ENCODE measurements at regions not wholly inside any gene's neighbourhood (a gene's known extent, or its start where the extent isn't known, plus 50 kb on each side); places are given as distances from the start of the nearest gene placed in this dataset.
"Not testable (repeated sequence)": the region's sequence is repeated elsewhere in the genome, so short reads cannot be mapped to it uniquely, and the experiment has no call there.

DNA sequence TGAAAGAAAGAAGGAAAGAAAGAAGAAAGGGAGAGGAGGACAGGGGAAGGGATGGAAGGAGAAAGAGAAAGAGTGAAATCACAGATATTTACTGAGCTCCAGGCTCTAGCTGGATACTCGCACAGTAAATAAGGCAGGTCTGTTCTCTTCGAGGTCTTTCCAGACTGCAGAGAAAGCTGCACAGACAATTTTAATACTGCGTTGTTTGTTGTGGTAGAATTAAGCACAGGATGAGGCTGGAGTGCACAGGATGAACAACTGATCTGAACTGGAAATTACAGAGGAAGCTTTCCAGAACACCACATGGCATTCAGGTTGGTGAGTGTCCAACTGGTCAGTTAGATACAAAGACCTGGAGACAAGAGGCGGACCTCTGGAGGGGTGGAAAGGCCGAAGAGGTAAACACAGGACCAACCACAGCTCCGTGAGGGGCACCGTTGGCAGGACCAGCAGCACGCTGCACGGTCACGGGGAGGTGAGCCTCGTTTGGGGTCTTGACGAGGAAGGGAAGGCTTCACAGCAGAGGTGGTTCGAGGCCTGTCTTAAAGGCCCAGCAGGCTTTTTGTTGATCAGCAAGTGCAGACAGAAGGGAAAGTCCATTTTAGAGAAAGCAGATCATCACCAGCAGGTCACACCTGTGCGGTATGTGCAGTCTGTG, 121.7 kb downstream of the ATP6V0E2 start:
- not testable (repeated sequence) for DNase-seq (ENCODE audit: low spot score)

DNA sequence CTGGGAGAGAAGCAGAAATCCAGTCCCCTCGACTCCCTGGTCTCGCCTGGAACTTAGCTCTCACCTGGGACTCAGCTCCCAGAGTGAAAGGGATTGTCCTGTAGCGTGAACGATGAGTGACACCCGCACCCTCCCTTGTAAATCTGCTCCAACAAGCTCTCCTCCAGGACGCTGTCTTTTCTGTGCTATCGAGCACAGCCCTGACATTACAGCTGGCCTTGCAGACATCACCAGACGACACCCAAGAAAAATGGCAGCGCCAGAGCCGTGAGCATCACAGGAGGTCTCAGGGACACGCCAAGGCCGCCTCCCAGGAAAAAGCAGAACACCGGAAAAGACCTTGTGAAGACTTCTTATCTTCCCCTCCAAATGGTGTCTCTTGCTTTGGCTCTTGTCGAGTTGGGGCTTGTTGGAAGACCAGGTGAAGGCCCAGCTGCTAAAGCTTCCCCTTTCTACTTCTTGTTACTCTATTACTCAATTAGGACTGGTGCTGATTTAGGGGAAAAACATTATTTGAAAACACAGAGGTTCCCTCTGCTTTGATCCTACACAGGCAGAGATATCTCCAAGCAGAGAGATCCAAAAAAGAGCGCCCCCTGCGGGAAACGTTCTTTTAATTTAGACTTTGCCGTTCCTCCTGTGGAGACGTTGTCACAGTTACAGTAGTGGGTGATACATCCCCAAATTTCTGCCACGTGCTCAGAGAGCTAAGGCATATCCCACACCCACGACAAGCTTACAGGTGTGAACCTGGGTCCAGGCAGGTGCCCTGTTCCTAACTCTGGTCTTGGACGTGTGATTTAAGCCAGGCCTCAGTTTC, 127.2 kb downstream of the ATP6V0E2 start:
- not testable (repeated sequence) for DNase-seq (ENCODE audit: low spot score)

DNA sequence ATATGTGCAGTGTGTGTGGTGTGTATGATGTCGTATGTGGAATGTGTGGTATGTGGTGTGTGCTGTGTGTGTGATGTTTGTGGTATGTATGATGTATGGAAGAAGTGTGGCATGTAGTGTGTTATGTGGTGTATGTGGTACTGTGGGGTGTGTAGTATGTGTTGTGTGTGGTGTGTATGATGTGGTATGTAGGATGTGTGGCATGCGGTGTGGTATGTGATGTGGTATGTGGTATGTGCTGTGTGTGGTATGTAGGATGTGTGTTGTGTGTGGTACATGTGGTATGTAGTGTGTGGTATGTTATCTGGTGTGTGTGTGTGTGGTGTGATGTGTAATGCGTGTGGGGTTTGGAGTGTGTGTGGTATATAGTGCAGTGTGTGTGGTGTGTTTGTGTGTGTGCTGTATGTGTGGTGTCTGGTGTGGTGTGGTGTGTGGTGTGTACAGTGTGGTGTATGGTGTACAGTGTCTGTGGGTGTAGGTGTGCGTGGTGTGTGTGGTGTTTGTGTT, 129.6 kb downstream of the ATP6V0E2 start:
- no peak for DNase-seq (ENCODE audit: low spot score)

DNA sequence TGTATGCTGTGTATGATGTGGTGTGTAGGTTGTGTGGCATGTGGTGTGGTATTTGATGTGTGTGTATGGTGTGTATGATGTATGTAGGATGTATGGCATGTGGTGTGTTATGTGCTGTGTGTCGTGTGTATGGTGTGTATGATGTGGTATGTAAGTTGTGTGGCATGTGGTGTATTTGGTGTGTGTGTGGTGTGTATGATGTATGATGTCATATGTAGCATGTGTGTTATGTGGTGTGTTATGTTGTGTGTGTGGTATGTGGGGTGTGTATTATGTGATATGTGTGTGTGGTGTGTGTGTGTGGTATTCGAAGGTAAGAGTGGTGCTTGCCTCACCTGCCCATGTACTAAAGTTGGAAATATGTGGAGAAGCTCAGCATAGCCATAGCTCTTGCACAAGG, 130.2 kb downstream of the ATP6V0E2 start:
- not testable (repeated sequence) for DNase-seq (ENCODE audit: low spot score)

DNA sequence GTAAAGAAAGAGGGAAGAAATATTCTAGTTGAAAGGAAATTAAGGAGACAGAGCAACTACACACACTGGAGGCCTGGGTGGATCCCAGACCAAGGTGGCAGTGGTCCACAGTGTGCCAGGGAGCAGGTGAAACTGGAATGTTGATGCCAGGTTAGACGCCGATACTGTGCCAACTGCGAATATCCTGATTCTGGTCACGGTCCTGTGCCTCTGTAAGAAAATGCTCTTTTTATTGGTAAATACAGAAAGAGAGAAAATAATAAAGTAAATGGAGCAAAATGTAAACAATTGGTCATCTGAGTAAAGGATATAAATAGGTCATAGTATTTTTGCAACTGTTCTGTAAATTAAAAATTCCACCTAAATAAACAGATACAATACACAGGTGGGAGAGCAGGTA, 131.1 kb downstream of the ATP6V0E2 start:
- not testable (repeated sequence) for DNase-seq (ENCODE audit: low spot score)

DNA sequence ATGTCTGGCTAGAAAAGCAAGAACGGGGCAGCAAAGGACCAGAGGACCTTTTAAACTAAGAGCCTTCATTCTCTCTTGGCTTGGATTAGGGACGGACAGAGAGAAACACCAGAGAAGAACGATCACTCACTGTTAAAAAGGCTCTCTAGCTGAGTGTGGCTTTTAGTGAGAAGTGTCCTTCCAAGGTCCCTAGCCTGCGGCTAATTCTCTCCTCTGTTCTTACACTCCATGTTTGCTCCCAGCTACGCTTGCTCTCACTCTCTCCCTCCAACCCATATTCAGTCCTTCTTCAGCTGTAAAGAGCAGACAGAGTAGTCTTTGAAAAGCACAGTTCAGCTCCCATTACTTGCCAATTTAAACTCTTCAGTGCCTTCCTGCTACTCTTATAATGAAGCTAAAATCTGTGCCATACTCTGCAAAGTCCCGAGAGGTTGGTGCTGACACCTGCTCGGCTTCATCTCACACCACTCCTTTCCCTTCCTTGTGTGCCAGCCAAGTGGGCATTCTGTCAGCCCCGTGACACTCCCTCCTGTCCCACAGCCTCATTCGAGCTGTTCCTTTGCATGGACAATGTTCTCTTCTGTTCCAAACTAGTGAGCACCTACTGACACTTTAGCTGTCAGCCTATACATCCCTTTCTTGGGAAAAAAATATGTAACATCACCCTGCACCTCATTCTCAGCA, 136.0 kb downstream of the ATP6V0E2 start:
- DNase-seq (ENCODE audit: low spot score), result not testable (repeated sequence)

DNA sequence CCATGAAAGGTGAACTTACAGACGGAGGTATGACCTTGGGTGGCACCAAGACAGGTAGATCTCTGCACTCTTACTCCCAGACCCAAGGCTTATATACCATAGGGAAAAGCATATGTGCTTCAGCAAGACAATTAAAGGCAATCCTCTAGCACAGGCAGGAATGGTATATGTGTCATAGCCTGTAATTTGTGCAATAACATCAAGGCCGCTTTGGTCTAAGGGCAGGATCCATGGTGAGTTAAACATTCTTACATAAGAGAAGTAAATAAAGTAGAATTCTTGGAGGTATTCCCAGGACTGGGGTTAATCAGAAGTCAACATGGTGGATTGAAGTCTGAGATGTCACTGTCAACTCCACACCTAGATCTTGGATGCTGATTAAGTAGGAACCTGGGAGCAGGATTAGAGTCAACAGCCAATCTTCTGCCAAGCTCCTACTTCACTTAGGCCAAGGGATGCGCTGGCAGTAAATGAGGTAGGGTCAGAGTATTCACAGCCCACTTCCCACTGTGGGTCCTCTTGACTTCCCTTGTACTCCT, 143.0 kb downstream of the ATP6V0E2 start:
- DNase-seq (ENCODE audit: low spot score), result not testable (repeated sequence)

DNA sequence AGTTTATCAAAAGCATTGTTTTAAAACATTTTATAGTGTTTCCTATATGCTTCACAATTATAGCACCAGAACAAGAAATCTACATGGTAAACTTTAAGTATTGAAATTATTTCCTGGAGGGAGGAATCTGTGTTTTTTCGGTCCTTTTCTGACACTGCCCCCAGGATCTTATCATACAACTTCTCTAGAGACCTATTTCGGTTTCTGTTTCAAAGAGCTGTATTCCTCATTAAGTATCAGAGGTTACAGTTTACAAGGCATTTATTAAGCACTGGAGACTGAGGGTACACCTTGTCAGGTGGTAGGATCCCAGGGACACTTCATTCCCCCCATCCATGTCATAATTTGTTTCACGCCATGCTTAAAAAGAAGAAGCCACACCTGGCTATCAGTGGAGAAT, 146.4 kb downstream of the ATP6V0E2 start:
- not testable (repeated sequence) for DNase-seq (ENCODE audit: low spot score)

DNA sequence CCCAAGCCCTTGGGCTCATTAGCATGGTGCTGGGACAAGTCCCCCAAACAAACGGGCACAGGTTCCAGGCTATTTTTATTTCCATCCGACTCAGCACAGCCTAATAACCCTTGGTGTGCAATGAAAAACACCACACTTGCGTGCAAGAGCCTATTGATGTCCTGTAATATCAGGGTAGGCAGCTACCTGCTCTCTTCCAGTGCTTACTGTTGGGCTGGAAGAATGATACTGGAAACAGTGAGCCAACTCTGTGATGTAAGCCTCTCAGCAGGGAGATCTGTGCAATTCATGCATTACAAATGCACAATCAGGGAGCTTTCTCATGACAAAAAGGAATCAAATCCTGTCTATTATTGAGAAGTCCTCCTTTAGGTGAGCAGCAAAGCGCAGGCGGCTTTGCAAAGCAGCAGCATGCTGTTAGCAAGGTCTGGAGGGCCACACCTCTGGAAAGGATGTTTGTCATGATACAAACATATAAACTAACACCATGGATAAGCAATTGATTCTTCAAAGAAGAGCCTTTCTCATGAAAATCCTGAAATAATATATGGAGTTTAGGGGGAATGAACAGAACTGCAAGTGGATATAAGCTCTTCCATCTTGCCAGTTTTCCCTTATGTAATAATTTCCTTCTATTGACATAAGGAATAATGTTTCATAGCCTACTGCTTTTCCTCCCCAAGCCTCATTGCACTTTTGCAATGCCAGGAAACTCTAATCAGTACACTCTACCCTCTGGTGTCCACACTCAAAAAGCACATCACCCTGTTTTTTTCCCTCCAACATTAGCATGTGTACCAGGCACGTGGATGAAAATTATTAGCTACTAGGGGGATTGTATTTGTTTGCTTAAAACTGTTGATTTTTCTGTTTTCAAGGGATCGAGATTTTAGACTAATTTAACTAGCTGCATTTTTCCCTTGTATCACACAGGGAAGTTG, 151.1 kb downstream of the ATP6V0E2 start:
- not testable (repeated sequence) for DNase-seq (ENCODE audit: low spot score)

DNA sequence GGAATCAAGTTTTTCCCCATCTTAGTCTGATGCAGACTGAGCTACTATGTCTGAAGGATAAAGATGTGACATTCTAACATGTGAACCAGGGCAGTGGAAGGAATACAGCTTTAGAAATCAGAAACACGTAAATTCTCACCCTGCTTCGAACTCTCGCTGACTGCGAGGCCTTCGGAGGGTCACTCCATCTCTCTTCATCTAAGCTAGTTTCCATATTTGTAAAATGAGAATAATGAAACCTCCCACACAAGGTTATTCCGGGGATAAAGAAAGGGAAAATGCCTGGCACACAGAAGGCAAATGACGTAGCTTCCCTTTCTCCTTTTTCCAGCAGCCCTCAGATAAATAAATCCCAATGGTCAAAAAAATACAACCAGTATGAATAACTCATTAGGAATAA, 152.0 kb downstream of the ATP6V0E2 start:
- DNase-seq (ENCODE audit: low spot score), result not testable (repeated sequence)

DNA sequence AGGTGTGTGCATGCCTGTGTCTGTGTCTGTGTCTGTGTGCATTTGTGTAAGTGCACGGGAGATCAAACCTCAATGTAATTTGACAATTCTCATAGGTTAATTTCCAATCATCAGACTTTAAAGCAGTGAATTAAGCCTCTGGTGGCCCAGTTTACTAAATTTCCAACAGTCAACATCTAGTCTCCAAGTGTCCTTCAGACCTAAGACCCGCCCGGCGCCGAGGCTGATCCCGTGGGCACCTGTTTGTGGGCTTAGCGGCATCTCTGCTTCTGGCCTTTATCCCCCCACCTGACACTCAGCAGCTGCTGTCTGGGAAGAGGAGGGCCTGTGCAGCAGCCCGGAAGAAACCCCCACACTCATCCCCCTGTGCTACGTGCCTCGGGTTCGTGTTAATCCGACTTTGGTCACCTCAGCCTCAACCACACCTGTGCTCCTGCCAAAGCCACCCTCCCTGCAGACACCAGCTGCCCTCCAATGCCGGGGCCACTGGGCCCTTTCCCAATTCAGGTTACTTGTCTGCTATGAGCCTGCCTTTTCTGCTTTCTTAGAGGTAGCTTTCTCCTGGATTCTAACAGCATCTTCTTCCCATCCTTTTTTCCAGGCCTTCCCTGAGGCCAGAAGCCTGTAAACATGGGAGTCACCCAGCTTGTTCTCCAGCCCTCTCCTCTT, 154.7 kb downstream of the ATP6V0E2 start:
- not testable (repeated sequence) for DNase-seq (ENCODE audit: low spot score)

DNA sequence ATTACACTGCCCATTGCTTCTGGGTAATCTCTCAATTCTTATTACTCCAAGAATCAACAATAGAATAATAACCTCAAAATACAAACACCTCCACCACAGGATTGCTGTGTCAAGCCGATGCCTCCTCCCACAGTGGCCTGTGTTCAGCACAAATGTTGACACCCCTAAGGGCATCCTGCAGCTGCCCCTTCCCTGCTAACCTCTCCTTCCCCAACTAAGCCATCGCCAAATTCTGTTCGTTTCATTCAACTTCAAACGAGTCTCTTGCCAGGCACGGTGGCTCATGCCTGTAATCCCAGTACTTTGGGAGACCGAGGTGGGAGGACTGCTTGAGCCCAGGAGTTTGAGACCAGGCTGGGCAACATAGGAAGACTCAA, 155.2 kb downstream of the ATP6V0E2 start:
- not testable (repeated sequence) for DNase-seq (ENCODE audit: low spot score)

DNA sequence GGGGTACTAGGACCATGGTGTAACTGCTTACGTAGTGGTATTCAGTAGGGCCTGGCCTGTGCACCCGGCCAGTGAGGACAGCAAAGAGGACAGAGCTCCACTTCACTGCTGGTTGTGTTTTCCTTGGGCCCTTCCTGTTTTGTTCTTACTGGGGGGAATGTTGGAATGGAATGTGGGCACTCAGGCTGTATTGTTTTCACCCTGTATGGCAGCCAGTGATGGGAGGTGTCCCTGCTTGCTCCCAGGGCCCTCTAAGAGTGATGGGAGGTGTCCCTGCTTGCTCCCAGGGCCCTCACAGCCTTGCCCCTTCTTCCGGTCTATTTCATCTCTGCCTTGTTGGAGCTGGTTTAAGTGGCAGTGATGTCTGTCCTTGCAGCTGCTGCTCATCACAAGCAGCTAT, 158.0 kb downstream of the ATP6V0E2 start:
- DNase-seq (ENCODE audit: low spot score), result not testable (repeated sequence)

DNA sequence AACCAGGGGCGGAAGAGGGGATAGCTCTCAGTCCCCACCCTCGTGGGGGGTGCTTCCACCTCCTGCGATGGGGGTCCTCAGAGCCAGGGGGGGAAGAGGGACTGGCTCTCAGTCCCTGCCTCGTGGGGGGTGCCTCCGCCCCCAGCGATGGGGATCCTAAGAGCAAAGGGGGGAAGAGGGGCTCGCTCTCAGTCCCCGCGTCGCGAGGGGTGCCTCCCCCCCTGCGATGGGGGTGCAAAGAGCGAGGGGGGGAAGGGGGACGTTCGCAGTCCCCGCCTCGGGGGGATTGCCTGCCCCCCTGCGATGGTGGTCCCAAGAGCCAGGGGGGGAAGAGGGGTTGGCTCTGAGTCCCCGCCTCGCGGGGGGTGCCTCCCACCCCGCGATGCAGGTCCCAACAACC, 159.9 kb downstream of the ATP6V0E2 start:
- DNase-seq (ENCODE audit: low spot score), result not testable (repeated sequence)

DNA sequence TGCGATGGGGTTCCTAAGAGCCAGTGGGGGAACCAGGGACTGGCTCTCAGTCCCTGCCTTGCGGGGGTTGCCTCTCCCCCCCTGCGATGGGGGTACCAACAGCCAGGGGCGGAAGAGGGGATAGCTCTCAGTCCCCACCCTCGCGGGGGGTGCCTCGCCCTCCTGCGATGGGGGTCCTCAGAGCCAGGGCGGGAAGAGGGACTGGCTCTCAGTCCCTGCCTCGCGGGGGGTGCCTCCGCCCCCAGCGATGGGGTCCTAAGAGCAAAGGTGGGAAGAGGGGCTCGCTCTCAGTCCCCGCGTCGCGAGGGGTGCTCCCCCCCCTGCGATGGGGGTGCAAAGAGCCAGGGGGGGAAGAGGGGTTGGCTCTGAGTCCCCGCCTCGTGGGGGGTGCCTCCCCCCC, 162.0 kb downstream of the ATP6V0E2 start:
- not testable (repeated sequence) for DNase-seq (ENCODE audit: low spot score)

DNA sequence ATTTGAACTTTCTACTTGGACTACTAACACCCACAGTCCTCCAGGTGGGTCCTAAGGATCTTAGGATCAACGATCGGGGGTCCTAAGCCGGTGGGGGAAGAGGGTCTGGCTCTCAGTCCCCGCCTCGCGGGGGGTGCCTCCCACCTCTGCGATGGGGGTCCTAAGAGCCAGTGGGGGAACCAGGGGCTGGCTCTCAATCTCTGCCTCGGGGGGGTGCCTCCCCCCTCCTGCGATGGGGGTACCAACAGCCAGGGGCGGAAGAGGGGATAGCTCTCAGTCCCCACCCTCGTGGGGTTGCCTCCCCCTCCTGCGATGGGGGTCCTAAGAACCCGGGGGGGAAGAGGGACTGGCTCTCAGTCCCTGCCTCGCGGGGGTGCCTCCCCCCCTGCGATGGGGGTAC, 165.3 kb downstream of the ATP6V0E2 start:
- DNase-seq (ENCODE audit: low spot score), result not testable (repeated sequence)

DNA sequence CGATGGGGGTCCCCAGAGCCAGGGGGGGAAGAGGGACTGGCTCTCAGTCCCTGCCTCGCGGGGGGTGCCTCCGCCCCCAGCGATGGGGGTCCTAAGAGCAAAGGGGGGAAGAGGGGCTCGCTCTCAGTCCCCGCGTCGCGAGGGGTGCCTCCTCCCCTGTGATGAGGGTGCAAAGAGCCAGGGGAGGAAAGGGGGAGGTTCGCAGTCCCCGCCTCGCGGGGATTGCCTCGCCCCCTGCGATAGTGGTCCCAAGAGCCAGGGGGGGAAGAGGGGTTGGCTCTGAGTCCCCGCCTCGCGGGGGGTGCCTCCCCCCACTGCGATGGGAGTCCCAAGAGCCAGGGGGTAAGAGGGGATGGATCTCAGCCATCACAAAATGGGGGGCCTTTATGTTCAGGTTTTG, 168.5 kb downstream of the ATP6V0E2 start:
- DNase-seq (ENCODE audit: low spot score), result not testable (repeated sequence)

DNA sequence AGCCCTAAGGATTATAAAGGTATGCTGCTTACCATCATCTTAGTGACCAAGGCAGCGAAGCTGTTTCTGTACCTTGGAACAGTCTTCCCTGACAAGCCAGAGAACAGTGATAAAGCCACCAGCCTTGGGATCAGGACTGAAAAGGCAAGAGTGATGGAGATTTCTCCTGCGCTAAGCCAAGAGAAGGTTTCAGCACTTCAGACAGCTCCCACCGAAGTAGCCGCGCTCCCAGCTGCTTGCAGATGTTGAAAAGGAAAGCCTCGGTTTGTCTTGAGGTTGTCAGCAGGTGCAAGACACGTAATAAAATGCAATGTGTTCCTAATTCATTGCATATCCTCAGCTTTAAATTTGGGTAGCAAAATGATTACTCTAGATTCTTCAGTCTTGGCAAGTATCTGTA, 171.0 kb downstream of the ATP6V0E2 start:
- DNase-seq (ENCODE audit: low spot score), result not testable (repeated sequence)

DNA sequence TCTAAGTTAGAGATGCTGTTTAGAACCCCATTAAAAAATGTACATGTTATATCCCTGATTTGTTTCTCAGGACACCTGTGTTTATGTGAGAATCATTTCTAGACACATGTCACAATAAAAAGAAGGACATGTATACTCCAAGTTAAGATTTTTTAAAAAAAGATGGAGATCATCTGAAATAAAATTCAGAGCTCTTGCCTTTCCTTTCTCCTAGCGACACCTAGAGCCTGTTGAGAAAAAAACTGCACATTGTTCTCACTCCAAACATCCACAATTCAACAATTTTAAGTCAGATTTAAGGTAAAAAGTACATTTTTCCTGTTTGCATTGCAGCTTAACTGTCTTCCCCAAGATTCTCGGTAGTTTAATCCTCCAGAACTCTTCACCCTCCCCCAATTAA, 171.8 kb downstream of the ATP6V0E2 start:
- DNase-seq (ENCODE audit: low spot score), result not testable (repeated sequence)
